ENCODE measurements at regions not wholly inside any gene's neighbourhood (a gene's known extent, or its start where the extent isn't known, plus 50 kb on each side); places are given as distances from the start of the nearest gene placed in this dataset.
A peak's percentile ranks its signal among the peaks of the same experiment; 100 is the strongest.

DNA sequence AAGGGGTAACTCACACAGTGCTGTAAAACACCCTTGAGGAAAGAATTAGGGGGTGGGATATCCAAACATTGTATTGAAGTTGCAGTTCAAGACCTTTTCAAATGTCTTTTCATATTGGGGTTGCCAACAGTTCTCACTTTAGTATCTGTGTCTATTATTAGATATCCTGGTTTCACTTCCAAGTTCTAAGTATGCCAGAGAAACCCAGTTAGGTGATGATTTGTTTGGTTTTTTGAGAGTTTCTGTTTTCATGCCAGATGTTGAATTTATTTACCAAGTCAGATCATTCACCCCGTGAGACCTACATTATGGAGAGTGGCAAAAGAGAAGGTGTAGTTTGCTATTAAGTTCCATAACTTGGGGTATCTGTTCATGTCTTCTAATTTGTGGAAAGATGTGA lies 64.5 kb downstream of the C9orf152 start:
- Histone ChIP-seq H3K9me3 (ENCODE audit: control insufficient read depth, insufficient read depth, low read length) (no peaks in the 10 kb centered on the region), H3K27ac (ENCODE audit: low read length) (peak overlapping the region; percentile 67), H3K4me3 (ENCODE audit: low read length) (no peak overlapping the region), H3K27me3 (ENCODE audit: control insufficient read depth, insufficient read depth, low read length) (no peaks in the 10 kb centered on the region), H3K4me1 (ENCODE audit: control insufficient read depth, insufficient read depth, low read length) (peaks cover 13% of the 10 kb centered on the region), H3K36me3 (ENCODE audit: control insufficient read depth, insufficient read depth, low read length) (no peaks in the 10 kb centered on the region)
- Mint-ChIP-seq H3K4me3 (peak overlapping the region; percentile 0), H3K9me3 (peaks cover 0 to 3% of the 10 kb centered on the region in 2 donors), H3K27ac (peak overlapping the region; percentile 84 to 90), H3K4me1 (peaks cover 30 to 39% of the 10 kb centered on the region in 2 donors), H3K27me3 (ENCODE audit: low read depth in 2 of 2) (no peaks in the 10 kb centered on the region), H3K36me3 (no peaks in the 10 kb centered on the region)
- TF ChIP-seq, protein P1, sequence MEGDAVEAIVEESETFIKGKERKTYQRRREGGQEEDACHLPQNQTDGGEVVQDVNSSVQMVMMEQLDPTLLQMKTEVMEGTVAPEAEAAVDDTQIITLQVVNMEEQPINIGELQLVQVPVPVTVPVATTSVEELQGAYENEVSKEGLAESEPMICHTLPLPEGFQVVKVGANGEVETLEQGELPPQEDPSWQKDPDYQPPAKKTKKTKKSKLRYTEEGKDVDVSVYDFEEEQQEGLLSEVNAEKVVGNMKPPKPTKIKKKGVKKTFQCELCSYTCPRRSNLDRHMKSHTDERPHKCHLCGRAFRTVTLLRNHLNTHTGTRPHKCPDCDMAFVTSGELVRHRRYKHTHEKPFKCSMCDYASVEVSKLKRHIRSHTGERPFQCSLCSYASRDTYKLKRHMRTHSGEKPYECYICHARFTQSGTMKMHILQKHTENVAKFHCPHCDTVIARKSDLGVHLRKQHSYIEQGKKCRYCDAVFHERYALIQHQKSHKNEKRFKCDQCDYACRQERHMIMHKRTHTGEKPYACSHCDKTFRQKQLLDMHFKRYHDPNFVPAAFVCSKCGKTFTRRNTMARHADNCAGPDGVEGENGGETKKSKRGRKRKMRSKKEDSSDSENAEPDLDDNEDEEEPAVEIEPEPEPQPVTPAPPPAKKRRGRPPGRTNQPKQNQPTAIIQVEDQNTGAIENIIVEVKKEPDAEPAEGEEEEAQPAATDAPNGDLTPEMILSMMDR (IDR thresholded peaks at IDR 0.05): no peak
- intact Hi-C loops (cut with micrococcal nuclease): no loop called here
- 11% methylated on average over 1 of the region's 1 CpG for WGBS (ENCODE audit: insufficient coverage)
- DNase-seq (no peak), ATAC-seq (peak; percentile 17 to 36 (median 19))

DNA sequence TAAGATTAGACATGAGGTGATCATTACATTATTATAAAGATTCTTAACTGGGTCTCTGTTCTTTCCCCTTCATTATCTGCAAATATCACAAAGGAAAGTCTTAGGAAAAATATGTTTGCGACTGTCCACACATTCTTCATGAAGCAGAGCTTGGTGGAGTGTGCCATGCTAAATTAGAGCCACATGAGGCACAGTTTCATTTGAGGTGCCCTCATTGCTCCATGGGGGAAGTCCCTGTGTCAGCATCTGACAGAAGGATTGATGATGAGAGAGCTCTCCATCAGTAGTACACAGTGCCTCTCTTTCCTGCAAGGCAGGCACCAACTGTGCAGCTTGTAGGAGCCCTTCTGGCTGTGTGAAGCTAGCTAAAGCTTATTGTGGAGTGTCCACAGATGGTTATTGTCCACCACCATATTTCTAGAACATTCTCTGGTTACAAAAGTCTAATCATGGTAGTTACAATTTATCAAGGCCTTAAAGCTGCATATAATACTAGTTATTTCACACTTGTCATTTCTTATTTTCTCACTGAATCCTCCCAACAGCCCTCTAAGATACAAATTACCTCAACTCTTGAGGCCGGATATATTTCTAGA lies 63.9 kb downstream of the C9orf152 start:
- Mint-ChIP-seq H3K4me1 (peaks cover 36 to 45% of the 10 kb centered on the region in 2 donors), H3K9me3 (peaks cover 0 to 3% of the 10 kb centered on the region in 2 donors), H3K27ac (peak overlapping the region; percentile 84 to 90), H3K36me3 (no peaks in the 10 kb centered on the region), H3K27me3 (ENCODE audit: low read depth in 2 of 2) (no peaks in the 10 kb centered on the region), H3K4me3 (no peak overlapping the region)
- H3K27ac ChIP-seq (ENCODE audit: low read length): peak overlapping the region; percentile 67
- H3K4me1 ChIP-seq (ENCODE audit: control insufficient read depth, insufficient read depth, low read length): peaks cover 16% of the 10 kb centered on the region
- H3K36me3 ChIP-seq (ENCODE audit: control insufficient read depth, insufficient read depth, low read length): no peaks in the 10 kb centered on the region
- H3K27me3 ChIP-seq (ENCODE audit: control insufficient read depth, insufficient read depth, low read length): no peaks in the 10 kb centered on the region
- H3K9me3 ChIP-seq (ENCODE audit: control insufficient read depth, insufficient read depth, low read length): no peaks in the 10 kb centered on the region
- ATAC-seq (peak; percentile 72 to 75 (median 74)), DNase-seq (peak in 1 of 2 donors; percentile 64)
- WGBS (ENCODE audit: insufficient coverage): 0% methylated on average over 1 of the region's 2 CpGs
- TF ChIP-seq, protein P1 (IDR thresholded peaks at IDR 0.05): no peak
- no peak overlapping the region for H3K4me3 ChIP-seq (ENCODE audit: low read length)
- intact Hi-C loops (cut with micrococcal nuclease): no loop called here

DNA sequence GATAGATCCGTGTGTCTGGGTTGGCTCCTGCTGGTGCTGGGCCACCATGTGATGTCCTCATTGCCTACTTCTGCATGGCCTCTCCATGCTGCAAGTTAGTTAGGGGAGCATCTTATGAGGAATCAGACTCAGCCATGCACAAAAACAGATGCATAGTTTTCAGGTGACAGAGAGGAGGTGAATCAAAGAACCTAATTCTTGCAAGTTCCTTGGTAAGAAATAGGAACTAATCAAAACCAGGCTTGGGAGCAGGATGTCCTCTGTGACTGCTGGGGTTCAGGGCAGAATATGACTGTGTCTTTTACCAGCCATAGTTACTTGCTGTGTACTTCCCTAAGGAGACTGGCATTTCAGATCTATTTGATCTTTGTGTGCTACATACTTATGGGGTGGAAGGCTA lies 61.6 kb downstream of the C9orf152 start:
- H3K36me3 ChIP-seq (ENCODE audit: control insufficient read depth, insufficient read depth, low read length): no peaks in the 10 kb centered on the region
- no peaks in the 10 kb centered on the region for H3K27me3 Mint-ChIP-seq (ENCODE audit: low read depth in 2 of 2)
- H3K9me3 ChIP-seq (ENCODE audit: control insufficient read depth, insufficient read depth, low read length): peaks cover 2% of the 10 kb centered on the region
- H3K4me3 Mint-ChIP-seq: no peak overlapping the region
- H3K27ac Mint-ChIP-seq: peak overlapping the region in 1 of 2 donors; percentile 67
- TF ChIP-seq, protein P1 (IDR thresholded peaks at IDR 0.05): no peak
- no peak overlapping the region for H3K27ac ChIP-seq (ENCODE audit: low read length)
- peaks cover 9% of the 10 kb centered on the region for H3K36me3 Mint-ChIP-seq
- DNase-seq: no peak
- no peak overlapping the region for H3K4me3 ChIP-seq (ENCODE audit: low read length)
- peaks cover 59 to 68% of the 10 kb centered on the region in 2 donors for H3K4me1 Mint-ChIP-seq
- intact Hi-C loops (cut with micrococcal nuclease): no loop called here
- 82% methylated on average over 1 of the region's 1 CpG for WGBS (ENCODE audit: insufficient coverage)
- H3K4me1 ChIP-seq (ENCODE audit: control insufficient read depth, insufficient read depth, low read length): peaks cover 32% of the 10 kb centered on the region
- peaks cover 0 to 3% of the 10 kb centered on the region in 2 donors for H3K9me3 Mint-ChIP-seq
- no peak for ATAC-seq
- H3K27me3 ChIP-seq (ENCODE audit: control insufficient read depth, insufficient read depth, low read length): no peaks in the 10 kb centered on the region

DNA sequence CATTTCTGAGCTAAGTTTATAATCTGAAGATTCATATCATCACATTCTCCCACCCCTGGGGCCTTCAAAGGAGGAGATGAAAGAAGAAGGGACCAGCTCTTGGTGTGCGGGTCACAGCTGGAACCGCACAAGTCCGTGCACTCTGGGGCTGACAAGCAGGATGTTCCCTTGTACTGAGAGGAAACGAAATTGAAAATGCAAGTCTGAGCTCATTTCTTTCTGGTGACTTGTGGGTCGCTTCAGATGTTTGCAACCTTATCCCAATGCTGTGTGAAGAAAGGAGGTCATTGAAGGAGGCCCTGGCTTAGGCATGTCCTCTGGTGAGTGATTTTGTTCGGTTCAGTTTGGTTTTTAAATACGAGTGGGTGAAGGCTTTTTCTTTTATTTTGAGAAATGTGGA lies 59.6 kb downstream of the C9orf152 start:
- Histone ChIP-seq H3K4me3 (ENCODE audit: low read length) (peak overlapping the region; percentile 12), H3K27me3 (ENCODE audit: control insufficient read depth, insufficient read depth, low read length) (no peaks in the 10 kb centered on the region), H3K9me3 (ENCODE audit: control insufficient read depth, insufficient read depth, low read length) (peaks cover 2% of the 10 kb centered on the region), H3K27ac (ENCODE audit: low read length) (peak overlapping the region; percentile 68), H3K36me3 (ENCODE audit: control insufficient read depth, insufficient read depth, low read length) (no peaks in the 10 kb centered on the region), H3K4me1 (ENCODE audit: control insufficient read depth, insufficient read depth, low read length) (peaks cover 36% of the 10 kb centered on the region)
- intact Hi-C loops (cut with micrococcal nuclease): no loop called here
- ATAC-seq (peak; percentile 66 to 81 (median 79)), DNase-seq (peak in 1 of 2 donors; percentile 59)
- Mint-ChIP-seq H3K36me3 (peaks cover 9% of the 10 kb centered on the region), H3K4me3 (peak overlapping the region; percentile 85), H3K27ac (peak overlapping the region; percentile 78 to 93), H3K9me3 (no peaks in the 10 kb centered on the region), H3K4me1 (peaks cover 64 to 72% of the 10 kb centered on the region in 2 donors), H3K27me3 (ENCODE audit: low read depth in 2 of 2) (no peaks in the 10 kb centered on the region)
- TF ChIP-seq, protein P1 (IDR thresholded peaks at IDR 0.05): no peak
- WGBS (ENCODE audit: insufficient coverage): 2% methylated on average over 7 of the region's 7 CpGs
